Astrocyte of the spinal cord (primary cell): ENCODE measurements at regions not wholly inside any gene's neighbourhood (a gene's known extent, or its start where the extent isn't known, plus 50 kb on each side); places are given as distances from the start of the nearest gene placed in this dataset.

ENCODE experiments used
- DNase-seq: peaks from one replicate; pipeline ENCODE4 v3.0.0; 2011; ENCODE audit warnings: low read depth, low spot score
- H3K4me3 ChIP-seq: 2 replicates; pipeline ENCODE4 v1.5.1; 2011; ENCODE audit warnings: low read depth, mild to moderate bottlenecking, low read length, moderate library complexity
- CTCF ChIP-seq: IDR thresholded peaks from 2 replicates; pipeline ENCODE4 v1.5.1; 2012; ENCODE audit warnings: low read depth, mild to moderate bottlenecking, low read length, inconsistent platforms
- in situ Hi-C: cut with HindIII; loops from 2 replicates; pipeline ENCODE4 v1.10.0; 2017; ENCODE audit warnings: low sequenced_read_pairs

DNA sequence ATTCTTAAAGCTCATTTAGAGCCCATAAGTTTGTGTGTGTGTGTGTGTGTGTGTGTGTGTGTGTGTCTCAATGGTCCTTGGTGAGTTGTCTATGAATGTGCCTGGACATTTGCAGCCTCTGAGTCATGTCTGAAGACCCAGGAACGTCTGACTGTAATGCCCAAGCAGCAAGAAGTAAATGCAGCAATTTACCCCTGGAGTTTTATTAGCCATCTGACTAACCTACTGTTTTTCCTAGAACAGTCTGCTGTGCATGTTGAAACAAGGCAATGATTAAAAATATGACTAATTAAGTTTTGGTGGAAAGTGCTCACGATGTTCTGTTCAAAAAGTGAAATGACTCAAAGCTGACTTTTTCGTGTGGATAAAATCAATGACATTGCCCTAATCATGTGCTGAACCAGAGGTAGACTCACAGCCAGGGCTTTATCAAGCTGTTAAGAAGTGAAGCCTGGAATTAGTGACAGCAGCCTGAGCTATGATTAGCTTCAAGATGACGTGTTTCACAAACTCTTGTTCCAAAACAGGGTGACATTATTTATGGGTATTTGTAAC, 201.6 kb downstream of the CPE start:
- H3K4me3 ChIP-seq, result no peak overlapping the region
- TF ChIP-seq CTCF, result no peak
- in situ Hi-C loops, result no loop called here
- peak; percentile 96 for DNase-seq

- DNase-seq, result no peak
- no peak overlapping the region for H3K4me3 ChIP-seq
- no peak for TF ChIP-seq CTCF
- in situ Hi-C loops, result no loop called here
These were observed 204.5 kb downstream of the CPE start for GRCh38 chr4:165583341-165583740.

- DNase-seq, result no peak
- TF ChIP-seq CTCF, result no peak
- in situ Hi-C loops, result no loop called here
- H3K4me3 ChIP-seq, result no peak overlapping the region
These were observed 206.1 kb downstream of the CPE start for GRCh38 chr4:165584916-165585315.

DNA sequence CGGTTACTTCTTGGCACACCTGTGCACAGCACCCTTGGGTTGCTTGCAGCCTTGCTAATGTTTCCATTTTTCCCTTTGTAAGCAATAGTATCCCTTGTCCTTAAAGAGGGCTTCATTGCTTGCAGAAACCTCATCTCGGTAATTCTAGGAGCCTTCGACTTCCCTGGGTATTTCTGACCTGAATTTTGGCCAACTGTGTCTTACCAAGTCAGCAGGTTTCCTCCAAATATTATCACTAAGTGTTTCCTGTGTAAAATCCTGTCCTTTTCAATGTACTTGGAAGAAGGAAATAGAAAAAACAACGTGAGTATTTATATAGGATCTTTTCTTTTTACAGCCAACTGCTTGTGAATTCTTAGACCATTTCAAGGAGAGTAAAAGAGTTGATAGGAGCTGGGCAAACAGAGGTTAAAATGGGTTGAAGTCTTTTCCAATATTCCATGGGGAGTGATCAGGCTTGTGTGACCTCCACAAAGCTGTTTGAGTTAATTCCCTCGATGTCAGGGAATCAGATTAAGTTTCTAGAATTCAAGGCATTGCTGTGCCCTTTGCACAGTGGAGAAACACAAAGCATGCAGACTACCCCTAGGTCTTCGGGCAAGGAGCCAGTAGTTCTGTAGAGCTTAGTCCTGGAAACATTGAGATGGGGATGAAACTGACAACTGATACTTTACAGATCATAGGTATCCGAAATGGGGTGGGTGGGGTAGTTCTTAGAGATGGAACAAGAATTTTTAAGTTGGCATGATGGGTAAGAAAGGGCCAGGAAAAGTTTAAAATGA, 209.9 kb downstream of the CPE start:
- no peak for DNase-seq
- H3K4me3 ChIP-seq, result no peak overlapping the region
- no peak for TF ChIP-seq CTCF
- in situ Hi-C loops, result no loop called here

- in situ Hi-C loops, result no loop called here
- H3K4me3 ChIP-seq, result no peak overlapping the region
- no peak for TF ChIP-seq CTCF
- DNase-seq, result peak; percentile 78
These were observed 213.6 kb downstream of the CPE start for GRCh38 chr4:165592386-165592785.

- DNase-seq, result no peak
- in situ Hi-C loops, result no loop called here
- no peak for TF ChIP-seq CTCF
- H3K4me3 ChIP-seq, result no peak overlapping the region
These were observed 219.0 kb downstream of the CPE start for GRCh38 chr4:165597581-165598480.
